Glutamatergic neuron (in vitro differentiated cells): ENCODE measurements at regions not wholly inside any gene's neighbourhood (a gene's known extent, or its start where the extent isn't known, plus 50 kb on each side); places are given as distances from the start of the nearest gene placed in this dataset.

Experiments
- DNase-seq: peaks from one replicate; pipeline ENCODE4 v3.0.0; 2022
- H3K27ac Mint-ChIP-seq: one replicate; pipeline ENCODE4 v1.8.0; 2020; ENCODE audit warnings: mild to moderate bottlenecking, mixed read lengths, inconsistent platforms; ENCODE audit not compliant: unreplicated experiment
- H3K27me3 Mint-ChIP-seq: one replicate; pipeline ENCODE4 v1.8.0; 2020; ENCODE audit warnings: mild to moderate bottlenecking, moderate library complexity, mixed read lengths, inconsistent platforms; ENCODE audit not compliant: unreplicated experiment
- H3K36me3 Mint-ChIP-seq: one replicate; pipeline ENCODE4 v1.8.0; 2020; ENCODE audit warnings: mild to moderate bottlenecking, mixed read lengths, inconsistent platforms; ENCODE audit not compliant: unreplicated experiment
- H3K4me1 Mint-ChIP-seq: one replicate; pipeline ENCODE4 v1.8.0; 2020; ENCODE audit warnings: mild to moderate bottlenecking, low read depth, mixed read lengths, inconsistent platforms; ENCODE audit not compliant: unreplicated experiment
- H3K4me3 Mint-ChIP-seq: one replicate; pipeline ENCODE4 v1.8.0; 2020; ENCODE audit warnings: mild to moderate bottlenecking, mixed read lengths, inconsistent platforms; ENCODE audit not compliant: unreplicated experiment
- H3K9me3 Mint-ChIP-seq: one replicate; pipeline ENCODE4 v1.8.0; 2020; ENCODE audit warnings: mild to moderate bottlenecking, moderate library complexity, mixed read lengths, inconsistent platforms; ENCODE audit not compliant: unreplicated experiment
- CTCF ChIP-seq: fragments of 200-600 bp; sonication (generic); IDR thresholded peaks from one replicate; pipeline ENCODE4 v1.5.0; 2021; ENCODE audit not compliant: partially characterized antibody, unreplicated experiment

- Mint-ChIP-seq H3K27me3 (no peaks in the 10 kb centered on the region), H3K36me3 (no peaks in the 10 kb centered on the region), H3K4me3 (no peak overlapping the region), H3K27ac (no peak overlapping the region), H3K4me1 (no peaks in the 10 kb centered on the region), H3K9me3 (no peaks in the 10 kb centered on the region)
- no peak for DNase-seq
- no peak for TF ChIP-seq CTCF
These were observed 99.8 kb upstream of the ETV3 start for GRCh38 chr1:157237981-157238380.

GRCh38 chr1:157237522-157237921 is 99.3 kb upstream of the ETV3 start:
- H3K4me3 Mint-ChIP-seq: no peak overlapping the region
- DNase-seq: no peak
- H3K4me1 Mint-ChIP-seq: no peaks in the 10 kb centered on the region
- TF ChIP-seq CTCF: no peak
- H3K27ac Mint-ChIP-seq: no peak overlapping the region
- H3K36me3 Mint-ChIP-seq: no peaks in the 10 kb centered on the region
- H3K9me3 Mint-ChIP-seq: no peaks in the 10 kb centered on the region
- no peaks in the 10 kb centered on the region for H3K27me3 Mint-ChIP-seq

- DNase-seq: no peak
- H3K4me1 Mint-ChIP-seq: no peaks in the 10 kb centered on the region
- no peak for TF ChIP-seq CTCF
- no peaks in the 10 kb centered on the region for H3K9me3 Mint-ChIP-seq
- H3K27ac Mint-ChIP-seq: no peak overlapping the region
- no peak overlapping the region for H3K4me3 Mint-ChIP-seq
- no peaks in the 10 kb centered on the region for H3K36me3 Mint-ChIP-seq
- no peaks in the 10 kb centered on the region for H3K27me3 Mint-ChIP-seq
These were observed 97.9 kb upstream of the ETV3 start for GRCh38 chr1:157236072-157236471.

- Mint-ChIP-seq H3K27ac (no peak overlapping the region), H3K9me3 (no peaks in the 10 kb centered on the region), H3K27me3 (no peaks in the 10 kb centered on the region), H3K36me3 (no peaks in the 10 kb centered on the region), H3K4me1 (no peaks in the 10 kb centered on the region), H3K4me3 (no peak overlapping the region)
- DNase-seq: no peak
- TF ChIP-seq CTCF: no peak
These were observed 97.1 kb upstream of the ETV3 start for GRCh38 chr1:157235307-157235706.

GRCh38 chr1:157234705-157235273 is 96.6 kb upstream of the ETV3 start:
- Mint-ChIP-seq H3K9me3 (no peaks in the 10 kb centered on the region), H3K4me1 (no peaks in the 10 kb centered on the region), H3K27ac (no peak overlapping the region), H3K36me3 (no peaks in the 10 kb centered on the region), H3K27me3 (no peaks in the 10 kb centered on the region), H3K4me3 (no peak overlapping the region)
- no peak for DNase-seq
- TF ChIP-seq CTCF: no peak
